NCI-H2196 treated with DMSO at 0.1 percent for 48 hours (cell line): ENCODE measurements at regions not wholly inside any gene's neighbourhood (a gene's known extent, or its start where the extent isn't known, plus 50 kb on each side); places are given as distances from the start of the nearest gene placed in this dataset.
A peak's percentile ranks its signal among the peaks of the same experiment; 100 is the strongest.
"Not testable (repeated sequence)": the region's sequence is repeated elsewhere in the genome, so short reads cannot be mapped to it uniquely, and the experiment has no call there.

Experiments used
- DNase-seq: peaks from one replicate; lab custom pipeline; 2025; ENCODE audit not compliant: unreplicated experiment; lab: John Stamatoyannopoulos, UW

GRCh38 chr6:135647521-135647920, 150.0 kb upstream of the AHI1 start:
- no peak for DNase-seq

- DNase-seq = no peak
These were observed 154.6 kb upstream of the AHI1 start for GRCh38 chr6:135651964-135652755.

- no peak for DNase-seq
These were observed 157.5 kb upstream of the AHI1 start for GRCh38 chr6:135655055-135655454.

DNA sequence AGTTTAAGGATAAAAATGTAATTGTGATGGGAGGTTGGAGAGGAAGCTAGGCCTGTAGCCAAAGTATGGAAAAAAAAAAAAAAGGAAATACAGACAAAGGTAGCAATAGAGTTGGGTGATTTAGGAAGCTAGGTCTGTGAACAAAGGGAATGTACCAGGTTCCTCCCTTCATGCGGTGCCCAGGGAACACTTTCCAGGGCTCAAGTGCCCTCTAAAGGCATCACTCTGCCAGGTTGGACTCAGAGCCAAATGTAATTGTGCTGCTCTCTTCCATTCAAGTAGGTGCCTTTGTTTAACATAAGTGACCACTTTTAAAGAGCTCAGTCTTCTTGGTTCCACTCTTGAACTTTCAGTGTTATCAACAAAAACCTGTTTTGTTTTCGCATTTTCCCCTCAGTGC, 159.7 kb upstream of the AHI1 start:
- DNase-seq = peak; percentile 16

- no peak for DNase-seq
These were observed 160.9 kb upstream of the AHI1 start for GRCh38 chr6:135658481-135658880.

DNA sequence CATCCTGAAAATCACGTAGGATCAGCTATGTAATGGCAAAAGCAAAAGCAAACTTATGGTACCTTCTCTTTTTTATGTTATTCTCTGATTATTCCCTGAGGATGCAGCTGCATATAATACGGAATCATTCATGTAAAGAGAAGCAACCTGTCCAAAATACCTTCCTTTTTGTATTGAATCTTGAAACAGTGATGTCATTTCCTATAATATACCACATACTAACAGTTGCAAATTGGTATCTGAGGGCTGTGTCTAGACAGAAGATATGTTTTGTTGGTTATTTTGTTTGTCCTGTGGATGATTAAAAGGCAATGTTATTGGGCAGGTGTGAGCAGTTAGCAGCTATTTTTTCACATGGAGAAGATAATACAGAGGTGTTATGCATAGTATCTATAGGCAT, 161.4 kb upstream of the AHI1 start:
- DNase-seq = no peak

- DNase-seq = no peak
These were observed 167.0 kb upstream of the AHI1 start for GRCh38 chr6:135664527-135664926.

- DNase-seq = no peak
These were observed 168.4 kb upstream of the AHI1 start for GRCh38 chr6:135665935-135666334.

- DNase-seq = peak; percentile 39
These were observed 170.3 kb upstream of the AHI1 start for GRCh38 chr6:135667691-135668455.

DNA sequence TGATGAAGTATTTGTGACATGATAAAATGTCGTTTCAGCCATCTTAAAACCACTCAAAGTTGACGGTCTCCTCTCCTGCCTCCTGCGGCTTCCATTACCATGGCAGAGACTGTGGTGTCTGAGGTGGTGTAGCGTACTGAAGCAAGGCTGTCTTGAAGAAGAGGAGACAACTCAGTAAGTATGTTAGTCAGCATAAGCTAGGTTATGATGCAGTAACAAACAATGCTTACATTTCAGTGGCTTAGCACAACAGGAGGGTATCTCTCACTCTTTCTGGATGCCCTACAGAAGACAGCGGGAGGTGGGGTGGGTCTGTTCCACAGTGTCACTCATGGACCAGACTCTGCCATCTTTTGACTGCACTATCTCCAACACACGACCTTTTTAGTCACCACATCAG, 174.7 kb upstream of the AHI1 start:
- no peak for DNase-seq

GRCh38 chr6:135673501-135674309, 176.2 kb upstream of the AHI1 start:
- no peak for DNase-seq

GRCh38 chr6:135675026-135675425, 176.5 kb upstream of the PDE7B start:
- DNase-seq = no peak

DNA sequence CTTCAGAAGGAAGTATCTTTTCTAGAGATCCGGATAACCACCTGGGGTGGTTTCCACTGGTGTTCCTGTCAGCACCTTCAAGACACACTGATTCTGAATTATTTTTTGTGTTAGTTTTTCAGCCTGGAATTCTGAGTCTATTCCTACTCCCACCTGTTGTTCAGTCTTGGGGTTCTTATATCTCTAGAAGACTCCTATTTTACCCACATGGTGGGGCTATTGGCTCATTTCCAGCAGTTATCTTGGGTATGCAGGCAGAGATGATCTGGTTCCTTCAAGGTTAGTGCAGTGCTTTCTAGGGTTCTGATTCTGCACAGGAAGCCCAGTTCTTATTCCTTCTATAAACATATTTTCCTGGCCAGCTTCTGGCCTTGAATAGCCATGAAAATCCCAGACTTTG, 175.6 kb upstream of the PDE7B start:
- DNase-seq = no peak

- DNase-seq = no peak
These were observed 170.3 kb upstream of the PDE7B start for GRCh38 chr6:135680964-135681913.

DNA sequence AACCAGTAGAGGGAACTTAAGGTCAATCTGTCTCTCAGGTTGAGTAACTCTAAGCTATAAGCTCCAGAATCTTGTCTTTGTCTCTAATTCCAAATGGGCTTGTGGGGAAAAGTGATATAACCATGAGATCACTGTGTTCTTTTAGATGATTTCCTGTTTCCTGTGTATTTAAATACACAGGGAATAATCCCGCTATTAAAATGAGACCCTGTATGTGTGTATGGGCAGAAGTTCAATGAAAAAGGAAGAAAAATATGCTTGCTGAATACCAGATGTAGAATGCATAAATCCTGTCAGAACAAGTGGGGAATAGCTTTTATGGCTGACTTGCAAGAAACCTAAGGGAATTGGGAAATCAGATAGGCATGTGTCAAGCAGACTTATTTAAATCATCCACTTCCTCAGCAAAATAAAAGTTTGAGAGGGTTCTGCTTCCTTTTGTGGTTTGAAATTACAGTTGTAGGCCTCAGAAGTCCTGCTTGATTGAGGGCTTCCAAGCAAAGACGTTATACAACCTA, 164.7 kb upstream of the PDE7B start:
- no peak for DNase-seq

- not testable (repeated sequence) for DNase-seq
These were observed 163.0 kb upstream of the PDE7B start for GRCh38 chr6:135688476-135688875.

DNA sequence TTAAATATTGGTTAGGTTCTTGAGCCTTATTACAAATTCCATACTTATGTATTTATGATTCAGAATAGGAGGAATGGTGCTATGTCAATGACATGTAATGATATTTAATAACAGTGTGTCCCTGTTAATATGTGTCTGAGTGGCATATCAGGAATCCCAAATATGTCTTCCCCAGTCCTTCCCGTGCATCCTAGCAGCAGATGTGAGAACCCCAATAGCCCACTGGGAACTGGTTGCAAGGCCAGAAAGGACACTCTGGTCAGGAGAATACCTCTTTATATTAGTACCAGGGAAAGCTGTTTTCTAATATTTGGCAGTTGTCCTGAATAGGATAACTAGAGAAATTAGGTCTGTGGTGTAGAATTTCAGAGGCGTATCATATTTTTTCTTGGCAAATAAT, 159.1 kb upstream of the PDE7B start:
- no peak for DNase-seq

DNA sequence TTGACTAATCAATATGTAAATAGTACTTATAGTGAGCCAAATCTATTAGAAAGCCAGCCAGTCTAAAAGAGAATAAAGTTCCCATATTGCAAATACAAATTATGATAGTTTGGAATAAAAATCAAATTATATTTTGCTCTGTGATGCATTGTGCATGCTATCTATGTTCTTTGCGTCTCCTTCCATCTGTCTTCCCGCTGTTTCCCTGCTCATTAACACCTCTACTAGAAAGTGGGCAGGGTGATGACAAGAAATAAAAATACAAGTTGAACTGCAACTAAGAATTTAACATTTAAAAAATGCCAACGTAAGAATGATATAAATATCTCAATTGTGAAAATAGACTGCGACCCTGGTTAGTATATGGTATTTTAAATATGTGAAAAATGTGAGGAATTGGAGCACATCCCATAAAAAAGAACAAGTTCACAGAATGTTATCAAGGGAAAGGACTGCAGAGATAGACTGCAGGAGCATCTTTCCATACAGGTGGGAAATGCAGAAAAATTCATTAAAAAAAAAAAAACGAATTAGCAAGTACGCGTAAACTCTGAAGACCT, 157.6 kb upstream of the PDE7B start:
- no peak for DNase-seq

DNA sequence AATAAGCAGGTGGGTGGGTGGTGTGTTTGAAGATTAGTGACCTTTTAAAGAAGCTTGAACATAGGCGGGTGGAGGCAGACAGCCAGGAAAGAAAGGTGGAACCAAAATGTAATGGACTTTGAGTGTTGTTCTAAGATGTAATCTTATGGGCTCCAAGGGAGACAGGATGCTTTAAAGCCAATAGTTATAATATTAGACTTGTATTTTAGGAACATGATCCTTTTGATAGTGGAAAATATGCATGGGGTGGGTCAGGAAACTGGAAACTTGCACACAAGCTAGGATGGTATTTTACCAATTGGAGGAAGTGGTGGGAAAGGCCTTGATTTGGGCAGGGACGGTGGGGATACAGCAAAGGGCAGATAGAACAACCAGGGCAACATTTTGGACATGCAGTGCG, 151.8 kb upstream of the PDE7B start:
- DNase-seq = no peak

DNA sequence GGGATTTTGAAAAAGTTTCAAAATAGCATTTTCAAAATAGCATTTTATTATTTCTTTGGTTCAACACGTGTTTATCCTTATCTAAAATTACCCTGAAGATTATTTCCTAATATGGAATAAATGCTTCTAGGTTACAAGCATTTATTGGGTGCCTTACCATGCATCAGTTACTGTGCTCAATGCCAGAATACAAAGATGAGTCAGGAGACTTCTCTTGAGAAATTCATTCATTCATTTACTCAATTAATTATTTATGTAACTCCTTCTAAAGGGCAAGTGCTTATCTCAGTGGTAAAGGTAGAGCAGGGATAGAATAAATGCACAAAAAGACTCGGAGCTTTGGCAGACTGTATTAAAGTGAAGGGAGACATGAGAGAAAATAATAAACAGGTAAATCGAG, 150.1 kb upstream of the PDE7B start:
- no peak for DNase-seq
